ENCODE measurements at regions not wholly inside any gene's neighbourhood (a gene's known extent, or its start where the extent isn't known, plus 50 kb on each side); places are given as distances from the start of the nearest gene placed in this dataset.

DNA sequence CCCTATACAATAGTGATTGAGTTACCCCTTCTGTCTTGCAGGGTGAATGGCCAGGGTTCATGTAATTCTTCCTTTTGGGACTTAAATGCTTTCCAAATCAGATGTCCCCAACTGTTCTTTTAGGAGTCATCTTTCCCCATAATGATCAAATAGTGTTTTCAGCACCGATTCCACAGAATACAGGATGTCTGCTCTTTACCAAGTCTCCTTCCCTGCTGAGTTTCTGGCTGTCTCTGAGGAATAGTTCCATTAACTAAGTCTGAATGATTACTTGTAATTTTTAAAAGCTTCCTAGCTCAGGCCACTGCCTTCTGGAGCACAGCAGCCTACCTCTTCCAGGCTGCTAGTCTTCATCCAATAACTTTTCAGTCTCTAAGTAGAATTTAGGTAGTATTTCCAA lies 630.7 kb upstream of the ZNF608 start:
- TF ChIP-seq, protein P1, sequence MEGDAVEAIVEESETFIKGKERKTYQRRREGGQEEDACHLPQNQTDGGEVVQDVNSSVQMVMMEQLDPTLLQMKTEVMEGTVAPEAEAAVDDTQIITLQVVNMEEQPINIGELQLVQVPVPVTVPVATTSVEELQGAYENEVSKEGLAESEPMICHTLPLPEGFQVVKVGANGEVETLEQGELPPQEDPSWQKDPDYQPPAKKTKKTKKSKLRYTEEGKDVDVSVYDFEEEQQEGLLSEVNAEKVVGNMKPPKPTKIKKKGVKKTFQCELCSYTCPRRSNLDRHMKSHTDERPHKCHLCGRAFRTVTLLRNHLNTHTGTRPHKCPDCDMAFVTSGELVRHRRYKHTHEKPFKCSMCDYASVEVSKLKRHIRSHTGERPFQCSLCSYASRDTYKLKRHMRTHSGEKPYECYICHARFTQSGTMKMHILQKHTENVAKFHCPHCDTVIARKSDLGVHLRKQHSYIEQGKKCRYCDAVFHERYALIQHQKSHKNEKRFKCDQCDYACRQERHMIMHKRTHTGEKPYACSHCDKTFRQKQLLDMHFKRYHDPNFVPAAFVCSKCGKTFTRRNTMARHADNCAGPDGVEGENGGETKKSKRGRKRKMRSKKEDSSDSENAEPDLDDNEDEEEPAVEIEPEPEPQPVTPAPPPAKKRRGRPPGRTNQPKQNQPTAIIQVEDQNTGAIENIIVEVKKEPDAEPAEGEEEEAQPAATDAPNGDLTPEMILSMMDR (IDR thresholded peaks at IDR 0.05; ENCODE audit: insufficient read depth, low read length): no peak
- no peak for DNase-seq (ENCODE audit: low read depth)
- no peak overlapping the region for H3K4me3 ChIP-seq (ENCODE audit: low read depth, low read length)

DNA sequence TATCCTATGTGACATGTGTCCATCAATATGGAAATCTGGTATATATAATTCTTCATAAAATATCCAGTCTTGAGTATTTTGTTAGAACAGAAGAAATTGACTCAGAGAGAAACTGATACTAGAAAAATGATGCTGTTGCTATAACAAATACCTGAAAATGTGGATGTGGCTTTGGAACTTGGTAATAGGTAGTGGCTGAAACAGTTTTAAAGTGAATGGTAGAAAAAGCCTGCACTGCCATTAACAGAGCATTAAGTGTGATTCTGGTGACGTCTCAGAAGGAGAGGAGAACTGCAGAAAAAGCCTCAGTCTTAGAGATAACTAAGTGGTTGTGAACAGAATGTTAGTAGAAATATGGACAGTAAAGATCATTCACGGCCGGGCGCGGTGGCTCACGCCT lies 634.9 kb upstream of the ZNF608 start:
- no peak overlapping the region for H3K4me3 ChIP-seq (ENCODE audit: low read depth, low read length)
- no peak for DNase-seq (ENCODE audit: low read depth)
- TF ChIP-seq, protein P1 (IDR thresholded peaks at IDR 0.05; ENCODE audit: insufficient read depth, low read length): no peak

DNA sequence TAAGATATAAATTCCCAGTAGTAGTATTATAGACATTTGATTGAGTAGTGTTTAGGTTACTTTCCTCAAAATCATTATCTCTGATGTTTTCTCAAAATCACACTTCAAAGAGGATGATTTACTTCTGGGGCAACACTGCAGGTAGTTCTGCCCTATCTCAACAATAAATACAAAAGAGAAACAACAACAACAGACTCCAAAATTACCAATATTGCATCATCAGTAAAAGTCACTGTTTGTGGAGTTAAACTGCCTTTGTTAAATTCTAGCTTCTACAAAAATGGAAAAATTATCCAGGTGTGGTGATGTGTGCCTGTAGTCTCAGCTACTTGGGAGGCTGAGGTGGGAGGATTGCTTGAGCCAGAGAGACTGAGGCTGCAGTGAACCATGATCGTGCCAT lies 637.6 kb upstream of the ZNF608 start:
- no peak overlapping the region for H3K4me3 ChIP-seq (ENCODE audit: low read depth, low read length)
- TF ChIP-seq, protein P1 (IDR thresholded peaks at IDR 0.05; ENCODE audit: insufficient read depth, low read length): no peak
- no peak for DNase-seq (ENCODE audit: low read depth)

DNA sequence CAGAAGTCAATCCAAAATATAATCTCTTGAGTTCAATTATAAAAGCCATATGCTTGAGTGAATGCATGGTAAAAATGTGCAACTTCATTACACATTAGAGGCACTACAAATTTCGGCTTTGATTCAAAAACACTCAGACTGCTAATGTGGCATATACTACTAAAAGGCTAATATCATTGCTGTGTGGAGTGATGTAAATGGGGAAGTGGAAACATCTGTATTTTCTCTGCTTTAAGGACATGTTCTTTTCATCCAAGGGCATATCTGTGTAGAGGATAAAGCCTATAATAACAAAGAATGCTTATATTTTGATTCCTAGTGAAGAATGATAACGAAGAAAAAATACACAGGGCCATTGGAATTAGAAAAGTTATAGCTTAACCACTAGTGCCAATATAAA lies 643.9 kb upstream of the ZNF608 start:
- no peak overlapping the region for H3K4me3 ChIP-seq (ENCODE audit: low read depth, low read length)
- TF ChIP-seq, protein P1 (IDR thresholded peaks at IDR 0.05; ENCODE audit: insufficient read depth, low read length): no peak
- no peak for DNase-seq (ENCODE audit: low read depth)

DNA sequence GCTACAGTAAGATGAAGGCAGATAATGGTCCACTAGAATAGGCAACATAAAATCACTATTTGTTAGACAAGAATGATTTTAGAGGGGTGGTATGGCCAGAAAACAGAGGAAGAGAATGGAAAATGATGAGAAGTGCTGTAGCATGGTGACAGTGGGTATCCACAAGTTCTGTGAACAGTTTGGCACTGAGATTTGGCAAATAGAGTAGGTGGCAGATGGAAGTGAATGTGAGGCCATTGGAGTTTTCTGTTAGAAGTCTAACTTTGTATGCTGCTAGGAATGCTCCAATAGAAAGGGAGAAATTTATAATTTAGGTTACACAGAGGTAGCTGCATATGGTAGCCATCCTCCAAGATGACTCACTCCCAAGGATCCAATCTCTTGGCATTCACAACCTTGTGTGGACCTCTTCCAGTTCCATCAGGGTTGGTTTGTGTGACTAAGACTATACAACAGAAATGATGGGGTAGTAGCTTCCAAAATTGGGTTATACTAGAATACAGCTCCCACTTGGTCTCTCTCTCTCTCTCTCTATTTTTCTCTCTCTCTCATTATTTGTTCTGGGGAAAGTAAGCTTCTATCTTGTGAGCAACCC lies 646.9 kb upstream of the ZNF608 start:
- DNase-seq (ENCODE audit: low read depth): peak; percentile 70
- no peak overlapping the region for H3K4me3 ChIP-seq (ENCODE audit: low read depth, low read length)
- TF ChIP-seq, protein P1 (IDR thresholded peaks at IDR 0.05; ENCODE audit: insufficient read depth, low read length): no peak

DNA sequence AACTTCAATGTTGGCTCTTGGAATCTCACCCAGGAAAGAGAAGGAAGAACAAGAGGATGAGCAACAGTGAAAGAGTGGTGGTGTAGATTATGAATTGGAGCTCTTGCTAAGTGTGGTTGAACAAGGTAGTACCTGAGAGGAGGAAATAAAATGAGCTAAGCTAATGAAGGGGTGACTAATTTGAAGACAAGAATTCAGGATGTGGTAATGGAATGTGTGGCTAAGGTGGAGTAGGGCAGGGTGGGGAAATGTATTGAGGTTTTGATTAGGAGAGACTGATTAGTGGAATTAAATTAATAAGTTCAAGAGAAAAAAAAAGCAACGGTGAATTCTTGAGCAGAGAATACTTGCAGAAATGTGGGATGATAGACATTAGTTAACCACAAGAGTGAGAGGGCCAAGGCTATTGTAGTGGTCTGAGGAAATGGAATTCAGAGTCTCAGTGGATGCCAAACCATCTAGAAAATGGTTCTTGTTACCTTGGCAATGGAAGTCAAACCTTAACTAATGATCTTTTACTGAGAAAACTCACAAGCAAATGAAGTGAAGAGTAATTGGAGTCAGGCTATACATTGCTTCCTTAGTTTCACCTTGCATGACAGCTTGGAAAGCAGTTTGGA lies 648.3 kb upstream of the ZNF608 start:
- peak; percentile 69 for DNase-seq (ENCODE audit: low read depth)
- TF ChIP-seq, protein P1 (IDR thresholded peaks at IDR 0.05; ENCODE audit: insufficient read depth, low read length): no peak
- no peak overlapping the region for H3K4me3 ChIP-seq (ENCODE audit: low read depth, low read length)

DNA sequence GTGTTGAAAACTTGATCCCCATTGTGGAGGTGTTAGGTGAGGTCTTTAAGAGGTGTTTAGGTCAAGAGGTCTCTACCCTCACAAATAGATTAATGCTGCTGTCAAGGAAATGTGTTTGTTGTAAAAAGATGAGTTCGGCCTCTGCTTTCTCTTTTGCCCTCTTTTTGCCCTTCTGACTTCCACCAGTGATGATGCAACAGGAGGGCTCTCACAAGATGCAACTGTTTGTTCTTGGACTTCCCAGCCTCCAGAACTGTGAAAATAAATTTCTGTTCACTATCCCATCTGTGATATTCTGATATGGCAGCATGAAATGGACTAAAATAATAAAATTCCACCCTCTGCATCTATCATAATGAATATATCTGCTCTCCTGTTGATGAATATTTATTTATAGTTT lies 650.0 kb upstream of the ZNF608 start:
- no peak for DNase-seq (ENCODE audit: low read depth)
- TF ChIP-seq, protein P1 (IDR thresholded peaks at IDR 0.05; ENCODE audit: insufficient read depth, low read length): no peak
- no peak overlapping the region for H3K4me3 ChIP-seq (ENCODE audit: low read depth, low read length)
